ENCODE measurements at regions not wholly inside any gene's neighbourhood (a gene's known extent, or its start where the extent isn't known, plus 50 kb on each side); places are given as distances from the start of the nearest gene placed in this dataset.

DNA sequence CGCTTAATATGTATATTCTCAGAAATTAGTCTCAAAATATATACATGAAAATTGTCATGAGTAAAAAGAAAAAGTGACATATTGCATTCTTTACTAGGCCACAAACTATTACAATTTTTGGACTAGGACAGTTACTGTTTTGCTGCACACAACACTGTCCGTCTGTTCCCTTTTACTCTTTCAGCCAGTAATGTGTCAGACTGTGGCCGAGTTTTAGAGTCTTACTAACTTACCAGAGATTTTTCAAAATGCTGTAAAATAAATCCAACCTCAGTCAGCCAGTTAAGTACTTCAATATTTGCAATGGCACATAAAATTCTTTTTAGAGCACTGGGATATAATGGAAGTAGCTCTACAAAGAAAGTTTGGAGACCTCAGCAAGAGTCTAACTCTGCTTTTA lies 380.3 kb upstream of the IL12A start:
- Histone ChIP-seq H3K4me3 (no peak overlapping the region), H3K9me3 (ENCODE audit: control insufficient read depth in 4 of 4, insufficient read depth in 3 of 4, low read length in 3 of 4) (no peaks in the 10 kb centered on the region), H3K4me1 (ENCODE audit: control insufficient read depth in 5 of 5, insufficient read depth in 5 of 5, low read length in 5 of 5) (peaks cover 0 to 2% (median 0%) of the 10 kb centered on the region in 5 donors), H3K36me3 (ENCODE audit: control insufficient read depth in 4 of 4, insufficient read depth in 4 of 4, low read length in 4 of 4) (no peaks in the 10 kb centered on the region), H3K9ac (ENCODE audit: insufficient read depth in 1 of 2, low read length in 2 of 2) (no peak overlapping the region), H3K27ac (ENCODE audit: low read depth in 1 of 2, low read length in 1 of 2) (no peak overlapping the region), H3K27me3 (ENCODE audit: control insufficient read depth in 3 of 3, insufficient read depth in 3 of 3, low read length in 2 of 3) (no peaks in the 10 kb centered on the region)
- DNase-seq (no peak), ATAC-seq (ENCODE audit: insufficient read depth, low FRiP score) (no peak)
- 84 to 90% methylated on average over 3 of the region's 3 CpGs for WGBS, 2 donors
- TF ChIP-seq, protein P1, sequence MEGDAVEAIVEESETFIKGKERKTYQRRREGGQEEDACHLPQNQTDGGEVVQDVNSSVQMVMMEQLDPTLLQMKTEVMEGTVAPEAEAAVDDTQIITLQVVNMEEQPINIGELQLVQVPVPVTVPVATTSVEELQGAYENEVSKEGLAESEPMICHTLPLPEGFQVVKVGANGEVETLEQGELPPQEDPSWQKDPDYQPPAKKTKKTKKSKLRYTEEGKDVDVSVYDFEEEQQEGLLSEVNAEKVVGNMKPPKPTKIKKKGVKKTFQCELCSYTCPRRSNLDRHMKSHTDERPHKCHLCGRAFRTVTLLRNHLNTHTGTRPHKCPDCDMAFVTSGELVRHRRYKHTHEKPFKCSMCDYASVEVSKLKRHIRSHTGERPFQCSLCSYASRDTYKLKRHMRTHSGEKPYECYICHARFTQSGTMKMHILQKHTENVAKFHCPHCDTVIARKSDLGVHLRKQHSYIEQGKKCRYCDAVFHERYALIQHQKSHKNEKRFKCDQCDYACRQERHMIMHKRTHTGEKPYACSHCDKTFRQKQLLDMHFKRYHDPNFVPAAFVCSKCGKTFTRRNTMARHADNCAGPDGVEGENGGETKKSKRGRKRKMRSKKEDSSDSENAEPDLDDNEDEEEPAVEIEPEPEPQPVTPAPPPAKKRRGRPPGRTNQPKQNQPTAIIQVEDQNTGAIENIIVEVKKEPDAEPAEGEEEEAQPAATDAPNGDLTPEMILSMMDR (IDR thresholded peaks at IDR 0.05; ENCODE audit: control extremely low read depth, extremely low read depth) = no peak

DNA sequence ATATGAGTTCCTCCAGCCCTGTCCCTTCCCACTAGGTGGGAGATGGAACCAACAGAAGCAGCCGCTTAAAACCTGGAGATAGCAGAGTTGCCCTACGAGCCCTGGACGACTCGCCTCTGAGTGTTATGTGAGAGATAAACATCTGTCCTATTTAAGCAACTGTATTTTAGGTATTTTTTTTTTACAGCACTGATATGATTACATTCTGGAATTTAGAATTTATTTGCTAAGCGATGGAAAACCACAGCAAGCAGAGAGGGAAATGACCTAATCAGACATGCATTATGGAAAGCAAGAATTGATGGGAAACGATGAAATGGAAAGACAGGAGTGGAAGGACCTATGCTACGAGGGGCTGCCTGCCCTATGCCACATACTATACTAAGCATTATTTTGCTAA lies 379.0 kb upstream of the IL12A start:
- WGBS, 2 donors = 87 to 90% methylated on average over 7 of the region's 7 CpGs
- Histone ChIP-seq H3K36me3 (ENCODE audit: control insufficient read depth in 4 of 4, insufficient read depth in 4 of 4, low read length in 4 of 4) (no peaks in the 10 kb centered on the region), H3K4me3 (no peak overlapping the region), H3K27me3 (ENCODE audit: control insufficient read depth in 3 of 3, insufficient read depth in 3 of 3, low read length in 2 of 3) (no peaks in the 10 kb centered on the region), H3K27ac (ENCODE audit: low read depth in 1 of 2, low read length in 1 of 2) (no peak overlapping the region), H3K9me3 (ENCODE audit: control insufficient read depth in 4 of 4, insufficient read depth in 3 of 4, low read length in 3 of 4) (no peaks in the 10 kb centered on the region), H3K9ac (ENCODE audit: insufficient read depth in 1 of 2, low read length in 2 of 2) (no peak overlapping the region), H3K4me1 (ENCODE audit: control insufficient read depth in 5 of 5, insufficient read depth in 5 of 5, low read length in 5 of 5) (no peaks in the 10 kb centered on the region)
- DNase-seq (no peak), ATAC-seq (ENCODE audit: insufficient read depth, low FRiP score) (no peak)
- TF ChIP-seq, protein P1 (IDR thresholded peaks at IDR 0.05; ENCODE audit: control extremely low read depth, extremely low read depth) = no peak

DNA sequence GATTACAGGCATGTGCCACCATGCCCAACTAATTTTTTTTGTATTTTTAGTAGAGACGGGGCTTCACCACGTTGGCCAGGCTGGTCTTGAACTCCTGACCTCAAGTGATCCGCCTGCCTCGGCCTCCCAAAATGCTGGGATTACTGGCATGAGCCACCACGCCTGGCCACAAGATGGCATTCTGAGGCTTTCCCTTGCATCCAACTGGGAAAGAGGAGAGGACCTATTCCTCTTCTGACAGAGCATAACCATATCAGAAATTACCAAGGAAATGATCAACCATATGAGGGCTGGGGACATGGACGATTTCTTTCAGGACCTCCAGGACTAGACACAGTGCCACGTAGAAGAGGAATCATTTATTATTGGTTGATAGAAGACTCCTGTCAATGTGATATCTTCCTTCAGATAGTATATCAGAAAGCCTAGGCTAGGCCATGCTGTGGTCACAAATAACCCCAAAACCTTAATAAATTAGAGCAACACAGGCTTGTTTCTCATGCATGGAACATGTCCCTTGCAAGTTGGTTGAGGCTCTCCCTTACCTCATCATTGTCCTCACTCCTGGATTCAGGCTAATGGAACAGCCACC lies 372.3 kb upstream of the IL12A start:
- Histone ChIP-seq H3K27me3 (ENCODE audit: control insufficient read depth in 3 of 3, insufficient read depth in 3 of 3, low read length in 2 of 3) (no peaks in the 10 kb centered on the region), H3K36me3 (ENCODE audit: control insufficient read depth in 4 of 4, insufficient read depth in 4 of 4, low read length in 4 of 4) (no peaks in the 10 kb centered on the region), H3K27ac (ENCODE audit: low read depth in 1 of 2, low read length in 1 of 2) (no peak overlapping the region), H3K4me1 (ENCODE audit: control insufficient read depth in 5 of 5, insufficient read depth in 5 of 5, low read length in 5 of 5) (peaks cover 0 to 8% (median 4%) of the 10 kb centered on the region in 5 donors), H3K9ac (ENCODE audit: insufficient read depth in 1 of 2, low read length in 2 of 2) (no peak overlapping the region), H3K9me3 (ENCODE audit: control insufficient read depth in 4 of 4, insufficient read depth in 3 of 4, low read length in 3 of 4) (no peaks in the 10 kb centered on the region), H3K4me3 (no peak overlapping the region)
- TF ChIP-seq, protein P1 (IDR thresholded peaks at IDR 0.05; ENCODE audit: control extremely low read depth, extremely low read depth) = peak; percentile 31
- WGBS, 2 donors = 57 to 69% methylated on average over 7 of the region's 7 CpGs
- DNase-seq (peak in 2 of 3 donors; percentile 19 to 23), ATAC-seq (ENCODE audit: insufficient read depth, low FRiP score) (no peak)
